Panc1 (cell line): ENCODE measurements at regions not wholly inside any gene's neighbourhood (a gene's known extent, or its start where the extent isn't known, plus 50 kb on each side); places are given as distances from the start of the nearest gene placed in this dataset.

Experiments
- ATAC-seq: fragments of 200-7000 bp; cut with Tn5 transposase; 2 replicates; pipeline ENCODE4 v1.9.1; 2020; ENCODE audit warnings: mild to moderate bottlenecking, moderate library complexity
- BruUV-seq: library from RNA; stranded (reverse); fragments of 400-500 nt; replicated peaks from 2 replicates; lab custom pipeline; 2021; lab: Mats Ljungman, UMichigan
- CTCF ChIA-PET: fragments of 300-600 bp; sonication (Branson Sonifier 250); formaldehyde crosslinking; loops from one replicate; lab custom pipeline; 2022; ENCODE audit warnings: antibody characterized with exemption; lab: Charles Lee
- POLR2A ChIA-PET: fragments of 300-600 bp; sonication (Branson Sonifier 250); formaldehyde crosslinking; loops from one replicate; lab custom pipeline; 2022; ENCODE audit warnings: antibody characterized with exemption; lab: Charles Lee
- DNase-seq: peaks from one replicate; pipeline ENCODE4 v3.0.0-alpha.2; 2010; ENCODE audit warnings: low read depth, low spot score
- H3K27ac ChIP-seq: 2 replicates; pipeline ENCODE4 v1.5.1; 2011; ENCODE audit warnings: mild to moderate bottlenecking, low read length, inconsistent platforms
- H3K27me3 ChIP-seq: fragments of 200-500 bp; sonication (Bioruptor generic); 2 replicates; pipeline ENCODE4 v1.6.0; 2014; ENCODE audit warnings: low read length, inconsistent platforms; ENCODE audit not compliant: control insufficient read depth, insufficient read depth
- H3K36me3 ChIP-seq: fragments of 200-500 bp; sonication (Bioruptor generic); 2 replicates; pipeline ENCODE4 v1.5.1; 2014; ENCODE audit warnings: inconsistent platforms, mild to moderate bottlenecking, low read length, moderate library complexity; ENCODE audit not compliant: control insufficient read depth, insufficient read depth
- H3K4me1 ChIP-seq: 2 replicates; pipeline ENCODE4 v1.5.1; 2011; ENCODE audit warnings: inconsistent platforms, mild to moderate bottlenecking, low read length, moderate library complexity; ENCODE audit not compliant: control insufficient read depth, insufficient read depth
- H3K4me3 ChIP-seq, 2 experiments: 2 replicates each; pipeline ENCODE4 v1.5.1; 2011 to 2012; ENCODE audit warnings: low read depth in 2 of 2, low read length in 2 of 2, mild to moderate bottlenecking in 2 of 2, inconsistent platforms in 1 of 2, moderate library complexity in 1 of 2
- H3K9me3 ChIP-seq: fragments of 200-500 bp; sonication (Bioruptor generic); 2 replicates; pipeline ENCODE4 v1.5.1; 2014; ENCODE audit warnings: low read depth, mild to moderate bottlenecking, inconsistent platforms, low read length, moderate library complexity; ENCODE audit not compliant: control insufficient read depth, insufficient read depth
- POLR2AphosphoS5 ChIP-seq: IDR thresholded peaks from 2 replicates; pipeline ENCODE4 v1.6.1; 2012; ENCODE audit warnings: mild to moderate bottlenecking, low read depth, low read length, moderate library complexity
- SIN3A ChIP-seq: IDR thresholded peaks from 2 replicates; pipeline ENCODE4 v1.6.1; 2012; ENCODE audit warnings: low read depth, mild to moderate bottlenecking, low read length, moderate library complexity, borderline replicate concordance; ENCODE audit not compliant: insufficient read depth
- TCF7L2 ChIP-seq: IDR thresholded peaks from 2 replicates; pipeline ENCODE4 v1.6.1; 2011; ENCODE audit warnings: mild to moderate bottlenecking, low read depth, low read length, inconsistent platforms
- in situ Hi-C: cut with HindIII; loops from 2 replicates; pipeline ENCODE4 v1.10.0; 2016; ENCODE audit warnings: low sequenced_read_pairs, low pct_unique_long_range_greater_than_20kb
- intact Hi-C: fragments of 100-400 bp; cut with micrococcal nuclease; formaldehyde crosslinking; loops from one replicate; pipeline ENCODE4 v1.10.0; 2022; ENCODE audit not compliant: unreplicated experiment
- TF ChIP-seq, protein P1 (sequence below): fragments of 450-650 bp; IDR thresholded peaks from 2 replicates; pipeline ENCODE4 v1.5.1; 2017; ENCODE audit warnings: mild to moderate bottlenecking
- TF ChIP-seq, protein P2 (sequence below), 2 experiments: IDR thresholded peaks; 2 replicates each; pipeline ENCODE4 v1.6.1; 2011 to 2012; ENCODE audit warnings: low read depth in 2 of 2, control low read depth in 1 of 2, low read length in 1 of 2, mild to moderate bottlenecking in 1 of 2, moderate library complexity in 1 of 2; ENCODE audit not compliant: insufficient read depth in 1 of 2

DNA sequence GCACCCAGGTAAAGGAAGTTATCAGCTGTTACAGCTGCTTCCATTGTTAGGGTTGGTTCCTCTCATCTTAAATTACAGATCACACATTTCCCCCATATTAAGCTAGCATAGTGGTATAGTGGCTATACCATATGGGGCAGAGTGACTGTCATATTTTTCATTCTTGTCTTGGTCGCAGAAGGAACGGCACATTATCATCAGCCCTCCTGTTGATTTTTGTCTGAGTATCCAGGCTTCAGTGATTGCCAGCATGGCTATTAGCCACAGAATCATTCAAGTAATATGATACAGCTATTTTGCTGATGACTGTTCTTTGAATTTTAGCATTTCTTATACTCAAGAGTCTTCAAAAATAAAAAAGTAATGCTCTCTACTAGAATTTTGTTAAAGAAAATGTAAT, 240.9 kb downstream of the LIG4 start:
- no peak overlapping the region for H3K27ac ChIP-seq
- no TSS peak for BruUV-seq
- in situ Hi-C loops: no loop called here
- intact Hi-C loops: no loop called here
- no peaks in the 10 kb centered on the region for H3K4me1 ChIP-seq
- CTCF ChIA-PET: no interaction called here
- H3K27me3 ChIP-seq: no peaks in the 10 kb centered on the region
- H3K9me3 ChIP-seq: no peaks in the 10 kb centered on the region
- POLR2A ChIA-PET: no interaction called here
- H3K4me3 ChIP-seq: no peak overlapping the region
- no peak for DNase-seq
- TF ChIP-seq, protein P1, sequence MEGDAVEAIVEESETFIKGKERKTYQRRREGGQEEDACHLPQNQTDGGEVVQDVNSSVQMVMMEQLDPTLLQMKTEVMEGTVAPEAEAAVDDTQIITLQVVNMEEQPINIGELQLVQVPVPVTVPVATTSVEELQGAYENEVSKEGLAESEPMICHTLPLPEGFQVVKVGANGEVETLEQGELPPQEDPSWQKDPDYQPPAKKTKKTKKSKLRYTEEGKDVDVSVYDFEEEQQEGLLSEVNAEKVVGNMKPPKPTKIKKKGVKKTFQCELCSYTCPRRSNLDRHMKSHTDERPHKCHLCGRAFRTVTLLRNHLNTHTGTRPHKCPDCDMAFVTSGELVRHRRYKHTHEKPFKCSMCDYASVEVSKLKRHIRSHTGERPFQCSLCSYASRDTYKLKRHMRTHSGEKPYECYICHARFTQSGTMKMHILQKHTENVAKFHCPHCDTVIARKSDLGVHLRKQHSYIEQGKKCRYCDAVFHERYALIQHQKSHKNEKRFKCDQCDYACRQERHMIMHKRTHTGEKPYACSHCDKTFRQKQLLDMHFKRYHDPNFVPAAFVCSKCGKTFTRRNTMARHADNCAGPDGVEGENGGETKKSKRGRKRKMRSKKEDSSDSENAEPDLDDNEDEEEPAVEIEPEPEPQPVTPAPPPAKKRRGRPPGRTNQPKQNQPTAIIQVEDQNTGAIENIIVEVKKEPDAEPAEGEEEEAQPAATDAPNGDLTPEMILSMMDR: no peak
- TF ChIP-seq POLR2AphosphoS5 (no peak), TCF7L2 (no peak), SIN3A (no peak)
- TF ChIP-seq, protein P2, sequence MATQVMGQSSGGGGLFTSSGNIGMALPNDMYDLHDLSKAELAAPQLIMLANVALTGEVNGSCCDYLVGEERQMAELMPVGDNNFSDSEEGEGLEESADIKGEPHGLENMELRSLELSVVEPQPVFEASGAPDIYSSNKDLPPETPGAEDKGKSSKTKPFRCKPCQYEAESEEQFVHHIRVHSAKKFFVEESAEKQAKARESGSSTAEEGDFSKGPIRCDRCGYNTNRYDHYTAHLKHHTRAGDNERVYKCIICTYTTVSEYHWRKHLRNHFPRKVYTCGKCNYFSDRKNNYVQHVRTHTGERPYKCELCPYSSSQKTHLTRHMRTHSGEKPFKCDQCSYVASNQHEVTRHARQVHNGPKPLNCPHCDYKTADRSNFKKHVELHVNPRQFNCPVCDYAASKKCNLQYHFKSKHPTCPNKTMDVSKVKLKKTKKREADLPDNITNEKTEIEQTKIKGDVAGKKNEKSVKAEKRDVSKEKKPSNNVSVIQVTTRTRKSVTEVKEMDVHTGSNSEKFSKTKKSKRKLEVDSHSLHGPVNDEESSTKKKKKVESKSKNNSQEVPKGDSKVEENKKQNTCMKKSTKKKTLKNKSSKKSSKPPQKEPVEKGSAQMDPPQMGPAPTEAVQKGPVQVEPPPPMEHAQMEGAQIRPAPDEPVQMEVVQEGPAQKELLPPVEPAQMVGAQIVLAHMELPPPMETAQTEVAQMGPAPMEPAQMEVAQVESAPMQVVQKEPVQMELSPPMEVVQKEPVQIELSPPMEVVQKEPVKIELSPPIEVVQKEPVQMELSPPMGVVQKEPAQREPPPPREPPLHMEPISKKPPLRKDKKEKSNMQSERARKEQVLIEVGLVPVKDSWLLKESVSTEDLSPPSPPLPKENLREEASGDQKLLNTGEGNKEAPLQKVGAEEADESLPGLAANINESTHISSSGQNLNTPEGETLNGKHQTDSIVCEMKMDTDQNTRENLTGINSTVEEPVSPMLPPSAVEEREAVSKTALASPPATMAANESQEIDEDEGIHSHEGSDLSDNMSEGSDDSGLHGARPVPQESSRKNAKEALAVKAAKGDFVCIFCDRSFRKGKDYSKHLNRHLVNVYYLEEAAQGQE (IDR thresholded peaks at IDR 0.05; ENCODE audit: insufficient read depth in 1 of 2, low read depth in 2 of 2, low read length in 1 of 2): no peak
- H3K36me3 ChIP-seq: no peaks in the 10 kb centered on the region
- no peak for ATAC-seq

DNA sequence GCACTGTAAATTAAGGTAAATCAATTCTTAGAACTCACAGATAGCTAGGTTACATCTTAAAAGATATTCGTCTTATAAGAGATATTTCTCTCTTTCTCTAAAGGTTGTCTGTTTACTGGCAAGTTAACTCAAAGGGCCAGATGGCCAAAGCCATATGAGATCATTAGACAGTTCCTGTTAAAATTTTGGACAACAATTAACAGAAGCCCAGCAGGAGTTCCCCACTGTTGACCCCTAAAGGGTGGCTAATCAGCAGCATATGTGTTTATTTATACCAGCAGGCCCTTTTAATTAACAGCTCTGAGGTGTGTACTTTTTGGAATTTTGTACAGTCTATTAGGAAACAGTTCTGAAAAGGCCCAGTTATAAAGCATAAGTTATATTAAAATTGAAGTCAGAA, 245.8 kb downstream of the LIG4 start:
- ATAC-seq: no peak
- DNase-seq: no peak
- Histone ChIP-seq H3K9me3 (no peaks in the 10 kb centered on the region), H3K4me3 (no peak overlapping the region), H3K36me3 (no peaks in the 10 kb centered on the region), H3K27me3 (no peaks in the 10 kb centered on the region), H3K4me1 (no peaks in the 10 kb centered on the region), H3K27ac (no peak overlapping the region)
- ChIA-PET POLR2A (no interaction called here), CTCF (no interaction called here)
- intact Hi-C loops (no loop called here), in situ Hi-C loops (no loop called here)
- TF ChIP-seq, protein P2 (IDR thresholded peaks at IDR 0.05; ENCODE audit: insufficient read depth in 1 of 2, low read depth in 2 of 2, low read length in 1 of 2): no peak
- TF ChIP-seq POLR2AphosphoS5 (no peak), TCF7L2 (no peak), SIN3A (no peak)
- TF ChIP-seq, protein P1: no peak
- BruUV-seq: no TSS peak
